Endothelial cell of umbilical vein (primary cell): ENCODE measurements at regions not wholly inside any gene's neighbourhood (a gene's known extent, or its start where the extent isn't known, plus 50 kb on each side); places are given as distances from the start of the nearest gene placed in this dataset.
"Not testable (repeated sequence)": the region's sequence is repeated elsewhere in the genome, so short reads cannot be mapped to it uniquely, and the experiment has no call there.

Experiments used
- BruUV-seq: library from RNA; stranded (reverse); fragments of 400-500 nt; replicated peaks from 2 replicates; lab custom pipeline; 2021; lab: Mats Ljungman, UMichigan
- CTCF ChIA-PET: fragments of 300-600, 350-600 bp; sonication (Branson Sonifier 250); formaldehyde crosslinking; loops from one replicate; lab custom pipeline; 2021; ENCODE audit warnings: antibody characterized with exemption, inconsistent platforms; lab: Charles Lee
- POLR2A ChIA-PET: fragments of 300-600, 350-600 bp; sonication (Branson Sonifier 250); formaldehyde crosslinking; loops from one replicate; lab custom pipeline; 2021; ENCODE audit warnings: antibody characterized with exemption, inconsistent platforms; lab: Charles Lee
- DNase-seq: peaks from one replicate; pipeline ENCODE4 v3.0.0-alpha.2; 2011; ENCODE audit warnings: low read depth, low spot score
- FAIRE-seq: peaks from 2 replicates; lab custom pipeline; 2011; peaks lifted over from hg19 to GRCh38; lab: Jason Lieb, UNC
- H2AFZ ChIP-seq: 2 replicates; pipeline ENCODE4 v1.6.0; 2012; ENCODE audit warnings: low read depth, low read length, control low read depth, inconsistent platforms
- H3K27ac ChIP-seq: 2 replicates; pipeline ENCODE4 v1.5.1; 2011; ENCODE audit warnings: low read depth, mild to moderate bottlenecking, control low read depth, low read length, moderate library complexity; ENCODE audit not compliant: insufficient read depth
- H3K27me3 ChIP-seq, 2 experiments: 2 replicates each; pipeline versions ENCODE4 v1.6.0 to v1.6.1; 2011; ENCODE audit warnings: low read length in 2 of 2, mixed read lengths in 1 of 2; ENCODE audit not compliant: control insufficient read depth in 2 of 2, insufficient read depth in 2 of 2
- H3K36me3 ChIP-seq, 2 experiments: 2 replicates in 1 of 2; 3 replicates in 1 of 2; pipeline ENCODE4 v1.5.1; 2011; ENCODE audit warnings: low read length in 2 of 2, mild to moderate bottlenecking in 1 of 2, moderate library complexity in 1 of 2; ENCODE audit not compliant: control insufficient read depth in 2 of 2, insufficient read depth in 2 of 2; ENCODE audit errors: extremely low read depth in 1 of 2
- H3K4me1 ChIP-seq: 3 replicates; pipeline ENCODE4 v1.5.1; 2011; ENCODE audit warnings: mild to moderate bottlenecking, low read length; ENCODE audit not compliant: control insufficient read depth, insufficient read depth; ENCODE audit errors: extremely low read depth
- H3K4me2 ChIP-seq: 2 replicates; pipeline ENCODE4 v1.6.1; 2011; ENCODE audit warnings: low read length, control low read depth, mixed read lengths; ENCODE audit not compliant: insufficient read depth
- H3K4me3 ChIP-seq, 3 experiments: fragments of 200-600 bp in 1 of 3; sonication (generic), shearing (Covaris generic) in 1 of 3; replicated peaks in 1 of 3; 2 replicates each; pipeline ENCODE4 v1.5.1; 2011 to 2016; ENCODE audit warnings: control low read depth in 3 of 3, low read length in 3 of 3, mild to moderate bottlenecking in 2 of 3, inconsistent platforms in 1 of 3, low read depth in 1 of 3, moderate library complexity in 1 of 3; ENCODE audit not compliant: insufficient read depth in 1 of 3
- H3K79me2 ChIP-seq: 2 replicates; pipeline ENCODE4 v1.6.0; 2012; ENCODE audit warnings: low read length, inconsistent platforms; ENCODE audit not compliant: control insufficient read depth, insufficient read depth
- H3K9ac ChIP-seq: replicated peaks from 2 replicates; pipeline ENCODE3; 2011; ENCODE audit warnings: low read length, control low read depth; ENCODE audit not compliant: insufficient read depth; ENCODE audit errors: extremely low read depth
- H3K9me1 ChIP-seq: replicated peaks from 3 replicates; pipeline ENCODE4 v1.6.0; 2011; ENCODE audit warnings: mild to moderate bottlenecking, low read length; ENCODE audit not compliant: control insufficient read depth, insufficient read depth; ENCODE audit errors: extremely low read depth
- H3K9me3 ChIP-seq: replicated peaks from 2 replicates; pipeline ENCODE4 v1.5.1; 2012; ENCODE audit warnings: low read length, inconsistent platforms; ENCODE audit not compliant: control insufficient read depth, insufficient read depth
- H4K20me1 ChIP-seq: replicated peaks from 2 replicates; pipeline ENCODE3; 2011; ENCODE audit warnings: mild to moderate bottlenecking, low read length; ENCODE audit not compliant: control insufficient read depth, insufficient read depth; ENCODE audit errors: extremely low read depth
- EZH2 ChIP-seq: IDR thresholded peaks from 2 replicates; pipeline ENCODE4 v1.6.1; 2012; ENCODE audit warnings: borderline replicate concordance, low read depth, mild to moderate bottlenecking, moderate library complexity, low read length, inconsistent platforms; ENCODE audit not compliant: severe bottlenecking
- FOS ChIP-seq: IDR thresholded peaks from 2 replicates; pipeline ENCODE4 v1.6.1; 2011; ENCODE audit warnings: mild to moderate bottlenecking, low read length, moderate library complexity, borderline replicate concordance; ENCODE audit not compliant: insufficient read depth
- GATA2 ChIP-seq: IDR thresholded peaks from 2 replicates; pipeline ENCODE4 v1.7.0; 2011; ENCODE audit warnings: low read depth, mild to moderate bottlenecking, moderate library complexity, mixed read lengths, low read length; ENCODE audit not compliant: insufficient read length, insufficient read depth
- JUN ChIP-seq: IDR thresholded peaks from 2 replicates; pipeline ENCODE4 v1.6.1; 2011; ENCODE audit warnings: borderline replicate concordance, low read depth; ENCODE audit not compliant: insufficient read length, insufficient read depth
- MAX ChIP-seq: IDR thresholded peaks from 2 replicates; pipeline ENCODE4 v1.6.1; 2011; ENCODE audit not compliant: insufficient read depth, insufficient read length
- MYC ChIP-seq: IDR thresholded peaks from one replicate; pipeline ENCODE4 v1.6.1; 2011; ENCODE audit warnings: mild to moderate bottlenecking, low read depth, low read length
- POLR2A ChIP-seq: IDR thresholded peaks from 2 replicates; pipeline ENCODE4 v1.6.1; 2012; ENCODE audit warnings: low read depth, mild to moderate bottlenecking, control low read depth, low read length
- POLR2AphosphoS5 ChIP-seq: IDR thresholded peaks from 2 replicates; pipeline ENCODE4 v1.6.1; 2012; ENCODE audit warnings: low read depth, mild to moderate bottlenecking, control low read depth, low read length, moderate library complexity; ENCODE audit not compliant: insufficient read depth
- dilution Hi-C: fragments of 300-500 bp; cut with MboI; formaldehyde crosslinking; loops from one replicate; pipeline ENCODE4 v1.15.0; 2019; ENCODE audit warnings: low sequenced_read_pairs; ENCODE audit not compliant: extremely low pct_ligation_motif_present
- intact Hi-C: fragments of 100-400 bp; cut with micrococcal nuclease; formaldehyde crosslinking; loops from one replicate; pipeline ENCODE4 v1.10.0; 2022
- TF ChIP-seq, protein P1 (sequence below), 2 donors: IDR thresholded peaks; 1 replicate in 1 of 2; 2 replicates in 1 of 2; pipeline ENCODE4 v1.5.1; 2011; ENCODE audit warnings: low read length in 2 of 2, mild to moderate bottlenecking in 2 of 2, moderate library complexity in 2 of 2, control low read depth in 1 of 2, inconsistent platforms in 1 of 2, low read depth in 1 of 2; ENCODE audit not compliant: insufficient read depth in 1 of 2; ENCODE audit errors: extremely low read depth in 1 of 2

DNA sequence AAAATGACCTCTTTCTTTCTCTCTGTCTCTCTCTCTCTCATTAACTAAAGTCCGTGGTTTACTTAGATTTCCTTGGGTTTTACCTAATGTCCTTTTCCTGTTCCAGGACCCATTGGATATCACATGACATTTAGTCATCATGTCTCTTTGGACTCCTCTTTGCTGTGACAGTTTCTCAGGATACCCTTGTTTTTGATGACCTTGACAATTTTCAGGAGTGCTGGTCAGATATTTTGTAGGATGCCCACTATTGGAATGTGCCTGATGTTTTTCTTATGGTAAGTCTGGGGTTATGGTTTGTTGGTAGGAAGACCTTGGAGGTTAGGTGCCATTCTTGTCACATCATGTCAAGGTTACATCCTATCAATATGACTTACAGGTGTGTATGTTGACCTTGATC lies 199.2 kb upstream of the HTR1E start:
- FAIRE-seq: no peak
- dilution Hi-C loops: no loop called here
- CTCF ChIA-PET: no interaction called here

DNA sequence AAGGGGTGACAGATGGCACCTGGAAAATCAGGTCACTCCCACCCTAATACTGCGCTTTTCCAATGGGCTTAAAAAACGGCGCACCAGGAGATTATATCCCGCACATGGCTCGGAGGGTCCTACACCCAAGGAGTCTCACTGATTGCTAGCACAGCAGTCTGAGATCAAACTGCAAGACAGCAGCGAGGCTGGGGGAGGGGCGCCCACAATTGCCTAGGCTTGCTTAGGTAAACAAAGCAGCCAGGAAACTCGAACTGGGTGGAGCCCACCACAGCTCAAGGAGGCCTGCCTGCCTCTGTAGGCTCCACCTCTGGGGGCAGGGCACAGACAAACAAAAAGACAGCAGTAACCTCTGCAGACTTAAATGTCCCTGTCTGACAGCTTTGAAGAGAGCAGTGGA lies 205.7 kb upstream of the HTR1E start:
- H3K9me3 ChIP-seq, H3K27me3 ChIP-seq, H3K4me1 ChIP-seq, BruUV-seq, dilution Hi-C loops, H3K4me2 ChIP-seq, intact Hi-C loops, H4K20me1 ChIP-seq, H2AFZ ChIP-seq, H3K9me1 ChIP-seq, H3K4me3 ChIP-seq, DNase-seq, H3K36me3 ChIP-seq, H3K79me2 ChIP-seq, CTCF ChIA-PET, POLR2A ChIA-PET, H3K27ac ChIP-seq, FAIRE-seq, H3K9ac ChIP-seq: not testable (repeated sequence)

More for the DNA sequence above, 199.2 kb upstream of the HTR1E start:
- Histone ChIP-seq H3K27me3 (no peaks in the 10 kb centered on the region), H3K36me3 (no peaks in the 10 kb centered on the region), H3K4me2 (no peak overlapping the region), H3K27ac (no peak overlapping the region), H2AFZ (no peak overlapping the region), H3K4me3 (no peak overlapping the region), H3K9ac (no peak overlapping the region), H3K9me3 (no peaks in the 10 kb centered on the region), H4K20me1 (no peaks in the 10 kb centered on the region), H3K79me2 (no peaks in the 10 kb centered on the region), H3K9me1 (no peaks in the 10 kb centered on the region), H3K4me1 (no peaks in the 10 kb centered on the region)
- intact Hi-C loops: no loop called here
- POLR2A ChIA-PET: no interaction called here
- no peak for DNase-seq
- TF ChIP-seq POLR2A (no peak), MAX (no peak), EZH2 (no peak), FOS (no peak), JUN (no peak), GATA2 (no peak), POLR2AphosphoS5 (no peak), MYC (no peak)
- TF ChIP-seq, protein P1, sequence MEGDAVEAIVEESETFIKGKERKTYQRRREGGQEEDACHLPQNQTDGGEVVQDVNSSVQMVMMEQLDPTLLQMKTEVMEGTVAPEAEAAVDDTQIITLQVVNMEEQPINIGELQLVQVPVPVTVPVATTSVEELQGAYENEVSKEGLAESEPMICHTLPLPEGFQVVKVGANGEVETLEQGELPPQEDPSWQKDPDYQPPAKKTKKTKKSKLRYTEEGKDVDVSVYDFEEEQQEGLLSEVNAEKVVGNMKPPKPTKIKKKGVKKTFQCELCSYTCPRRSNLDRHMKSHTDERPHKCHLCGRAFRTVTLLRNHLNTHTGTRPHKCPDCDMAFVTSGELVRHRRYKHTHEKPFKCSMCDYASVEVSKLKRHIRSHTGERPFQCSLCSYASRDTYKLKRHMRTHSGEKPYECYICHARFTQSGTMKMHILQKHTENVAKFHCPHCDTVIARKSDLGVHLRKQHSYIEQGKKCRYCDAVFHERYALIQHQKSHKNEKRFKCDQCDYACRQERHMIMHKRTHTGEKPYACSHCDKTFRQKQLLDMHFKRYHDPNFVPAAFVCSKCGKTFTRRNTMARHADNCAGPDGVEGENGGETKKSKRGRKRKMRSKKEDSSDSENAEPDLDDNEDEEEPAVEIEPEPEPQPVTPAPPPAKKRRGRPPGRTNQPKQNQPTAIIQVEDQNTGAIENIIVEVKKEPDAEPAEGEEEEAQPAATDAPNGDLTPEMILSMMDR (IDR thresholded peaks at IDR 0.05; ENCODE audit: extremely low read depth in 1 of 2, insufficient read depth in 1 of 2, low read depth in 1 of 2, low read length in 2 of 2): no peak
- no TSS peak for BruUV-seq

GRCh38 chr6:86730772-86731171 lies 206.6 kb upstream of the HTR1E start:
- POLR2A ChIA-PET, CTCF ChIA-PET, H3K27ac ChIP-seq, BruUV-seq, H3K27me3 ChIP-seq, H3K4me1 ChIP-seq, H3K4me2 ChIP-seq, H3K9me1 ChIP-seq, H2AFZ ChIP-seq, intact Hi-C loops, H3K9ac ChIP-seq, H4K20me1 ChIP-seq, H3K79me2 ChIP-seq, FAIRE-seq, H3K4me3 ChIP-seq, H3K9me3 ChIP-seq, DNase-seq, dilution Hi-C loops, H3K36me3 ChIP-seq: not testable (repeated sequence)
